Fibroblast of lung (primary cell): ENCODE measurements at regions not wholly inside any gene's neighbourhood (a gene's known extent, or its start where the extent isn't known, plus 50 kb on each side); places are given as distances from the start of the nearest gene placed in this dataset.

Experiments used
- DNase-seq, 2 donors: peaks; one replicate each; pipeline versions ENCODE4 v3.0.0 to v3.0.0-alpha.2; 2010; ENCODE audit warnings: low read depth in 2 of 2
- H2AFZ ChIP-seq: 2 replicates; pipeline ENCODE4 v1.5.1; 2012; ENCODE audit warnings: low read length, control low read depth, inconsistent platforms
- H3K27ac ChIP-seq: 2 replicates; pipeline ENCODE4 v1.5.1; 2011; ENCODE audit warnings: low read length, control low read depth; ENCODE audit not compliant: insufficient read depth
- H3K27me3 ChIP-seq: 2 replicates; pipeline ENCODE4 v1.5.1; 2011; ENCODE audit warnings: mild to moderate bottlenecking, low read length; ENCODE audit not compliant: control insufficient read depth, insufficient read depth
- H3K36me3 ChIP-seq: 2 replicates; pipeline ENCODE4 v1.5.1; 2011; ENCODE audit warnings: low read length; ENCODE audit not compliant: control insufficient read depth, insufficient read depth
- H3K4me1 ChIP-seq: 2 replicates; pipeline ENCODE4 v1.5.1; 2011; ENCODE audit warnings: low read length; ENCODE audit not compliant: control insufficient read depth, insufficient read depth; ENCODE audit errors: extremely low read depth
- H3K4me2 ChIP-seq: 2 replicates; pipeline ENCODE4 v1.5.1; 2011; ENCODE audit warnings: low read length, control low read depth; ENCODE audit not compliant: insufficient read depth; ENCODE audit errors: extremely low read depth
- H3K4me3 ChIP-seq, 4 experiments: fragments of 200-600 bp in 1 of 4; sonication (generic) in 1 of 4; replicated peaks in 1 of 4; 2 replicates each; pipeline ENCODE4 v1.5.1; 2011 to 2016; ENCODE audit warnings: low read length in 4 of 4, low read depth in 3 of 4, mild to moderate bottlenecking in 3 of 4, control low read depth in 2 of 4, inconsistent platforms in 1 of 4, mixed read lengths in 1 of 4; ENCODE audit not compliant: insufficient read depth in 1 of 4; ENCODE audit errors: control extremely low read depth in 1 of 4
- H3K79me2 ChIP-seq: 2 replicates; pipeline ENCODE4 v1.5.1; 2012; ENCODE audit warnings: mild to moderate bottlenecking, low read length, inconsistent platforms; ENCODE audit not compliant: control insufficient read depth, insufficient read depth
- H3K9ac ChIP-seq: 2 replicates; pipeline ENCODE4 v1.5.1; 2011; ENCODE audit warnings: mild to moderate bottlenecking, low read length, control low read depth; ENCODE audit not compliant: insufficient read depth
- H3K9me3 ChIP-seq: 2 replicates; pipeline ENCODE4 v1.5.1; 2012; ENCODE audit warnings: low read depth, low read length; ENCODE audit not compliant: control insufficient read depth, insufficient read depth
- H4K20me1 ChIP-seq: 2 replicates; pipeline ENCODE4 v1.5.1; 2011; ENCODE audit warnings: low read length; ENCODE audit not compliant: control insufficient read depth, insufficient read depth; ENCODE audit errors: extremely low read depth
- CTCF ChIP-seq, 2 donors: IDR thresholded peaks in 1 of 2; conservative IDR thresholded peaks in 1 of 2; 1 replicate in 1 of 2; 2 replicates in 1 of 2; pipeline ENCODE4 v1.5.1; 2011 to 2012; ENCODE audit warnings: low read length in 2 of 2, control low read depth in 1 of 2, inconsistent platforms in 1 of 2, low read depth in 1 of 2, mild to moderate bottlenecking in 1 of 2
- EZH2 ChIP-seq: IDR thresholded peaks from 2 replicates; pipeline ENCODE4 v1.5.1; 2012; ENCODE audit warnings: low read length, control low read depth, mild to moderate bottlenecking; ENCODE audit errors: missing control alignments

DNA sequence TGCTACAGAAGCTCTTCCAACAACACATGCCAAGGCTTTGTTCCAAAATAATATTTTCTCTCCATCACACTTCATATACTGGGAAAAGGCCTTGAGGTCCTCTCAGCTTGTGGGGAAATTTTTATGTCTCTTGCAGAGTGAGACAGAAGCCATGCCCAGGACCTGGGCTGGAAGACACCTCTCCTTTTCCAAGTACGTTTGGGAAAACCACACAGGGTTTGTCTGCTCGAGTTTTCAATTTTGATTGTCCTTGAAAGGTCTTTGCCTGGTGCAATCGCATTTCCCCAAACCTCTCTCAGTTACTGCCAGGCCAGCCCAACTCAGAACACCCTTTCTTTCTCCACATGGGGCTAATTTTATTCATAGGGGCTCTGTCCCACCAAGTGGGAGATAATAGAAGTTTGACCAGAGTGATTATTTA, 272.2 kb downstream of the OSR1 start:
- H3K27me3 ChIP-seq: no peaks in the 10 kb centered on the region
- DNase-seq: no peak

GRCh38 chr2:19078709-19079108, 279.7 kb downstream of the OSR1 start:
- no peaks in the 10 kb centered on the region for H3K79me2 ChIP-seq
- H3K27me3 ChIP-seq: no peaks in the 10 kb centered on the region
- H4K20me1 ChIP-seq: no peaks in the 10 kb centered on the region
- H3K4me1 ChIP-seq: peaks cover 2% of the 10 kb centered on the region
- no peaks in the 10 kb centered on the region for H3K9me3 ChIP-seq
- no peak overlapping the region for H3K27ac ChIP-seq
- no peak overlapping the region for H3K4me3 ChIP-seq
- H3K36me3 ChIP-seq: no peaks in the 10 kb centered on the region
- TF ChIP-seq EZH2 (no peak), CTCF (conservative IDR thresholded peaks at IDR 0.05 in 1 of 2, IDR thresholded peaks at IDR 0.05 in 1 of 2; ENCODE audit: low read depth in 1 of 2, low read length in 2 of 2) (no peak)
- H2AFZ ChIP-seq: no peak overlapping the region
- no peak overlapping the region for H3K9ac ChIP-seq
- no peak overlapping the region for H3K4me2 ChIP-seq
- no peak for DNase-seq

More for the DNA sequence above, 272.2 kb downstream of the OSR1 start:
- Histone ChIP-seq H3K27ac (no peak overlapping the region), H3K4me2 (no peak overlapping the region), H3K36me3 (no peaks in the 10 kb centered on the region), H3K9ac (no peak overlapping the region), H4K20me1 (no peaks in the 10 kb centered on the region), H3K79me2 (no peaks in the 10 kb centered on the region), H2AFZ (no peak overlapping the region), H3K9me3 (no peaks in the 10 kb centered on the region), H3K4me1 (no peaks in the 10 kb centered on the region), H3K4me3 (no peak overlapping the region)
- TF ChIP-seq CTCF (conservative IDR thresholded peaks at IDR 0.05 in 1 of 2, IDR thresholded peaks at IDR 0.05 in 1 of 2; ENCODE audit: low read depth in 1 of 2, low read length in 2 of 2) (no peak), EZH2 (no peak)

- no peaks in the 10 kb centered on the region for H4K20me1 ChIP-seq
- no peaks in the 10 kb centered on the region for H3K9me3 ChIP-seq
- peak overlapping the region; percentile 13 for H3K4me2 ChIP-seq
- no peaks in the 10 kb centered on the region for H3K36me3 ChIP-seq
- no peak for TF ChIP-seq EZH2
- no peak for TF ChIP-seq CTCF (conservative IDR thresholded peaks at IDR 0.05 in 1 of 2, IDR thresholded peaks at IDR 0.05 in 1 of 2; ENCODE audit: low read depth in 1 of 2, low read length in 2 of 2)
- DNase-seq: peak; percentile 72 to 80
- H3K4me1 ChIP-seq: peaks cover 7% of the 10 kb centered on the region
- H3K4me3 ChIP-seq: no peak overlapping the region
- no peak overlapping the region for H3K9ac ChIP-seq
- no peaks in the 10 kb centered on the region for H3K79me2 ChIP-seq
- no peak overlapping the region for H3K27ac ChIP-seq
- no peaks in the 10 kb centered on the region for H3K27me3 ChIP-seq
- no peak overlapping the region for H2AFZ ChIP-seq
Observed at GRCh38 chr2:19073522-19073921, 284.9 kb downstream of the OSR1 start.
